ENCODE measurements at regions not wholly inside any gene's neighbourhood (a gene's known extent, or its start where the extent isn't known, plus 50 kb on each side); places are given as distances from the start of the nearest gene placed in this dataset.

DNA sequence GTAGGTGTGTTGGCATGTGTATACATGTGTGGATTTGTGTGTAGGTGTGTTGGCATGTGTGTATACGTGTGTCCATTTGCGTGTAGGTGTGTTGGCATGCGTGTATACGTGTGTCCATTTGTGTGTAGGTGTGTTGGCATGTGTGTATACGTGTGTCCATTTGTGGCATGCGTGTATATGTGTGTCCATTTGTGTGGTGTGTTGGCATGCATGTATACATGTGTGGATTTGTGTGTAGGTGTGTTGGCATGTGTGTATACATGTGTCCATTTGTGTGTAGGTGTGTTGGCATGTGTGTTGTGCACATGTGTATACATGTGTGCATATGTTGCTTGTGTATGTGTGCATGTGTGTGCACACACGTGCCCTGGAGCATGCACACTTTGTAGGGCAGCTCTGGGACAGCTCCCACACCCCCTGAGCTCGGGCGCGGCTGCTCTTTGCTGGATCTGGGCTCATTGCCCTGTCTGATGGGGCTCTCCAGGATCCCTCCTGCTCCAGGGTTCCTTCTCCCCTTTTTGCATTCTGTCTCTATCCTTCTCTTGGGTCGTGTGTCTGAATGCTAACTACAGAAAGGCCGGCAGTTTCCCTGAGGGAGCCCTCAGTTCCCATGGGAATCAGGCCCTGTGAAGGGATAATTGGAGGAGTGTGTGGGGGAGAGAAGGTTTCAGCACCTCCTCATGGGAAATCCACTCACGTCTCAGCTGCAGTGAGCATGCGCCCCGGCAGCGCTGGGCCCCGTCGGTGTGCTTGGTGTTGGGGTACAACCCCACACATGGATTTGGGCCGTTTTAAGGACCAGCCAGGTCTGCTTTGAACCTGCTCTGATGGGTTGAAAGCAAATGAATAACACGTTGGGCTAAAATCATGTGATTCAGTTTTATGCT lies 102.0 kb downstream of the ERMARD start (continued):
- TF ChIP-seq CTBP2 (IDR thresholded peaks at IDR 0.05; ENCODE audit: borderline replicate concordance, insufficient read depth, insufficient read length, low read length), result no peak
- TF ChIP-seq, protein P1, sequence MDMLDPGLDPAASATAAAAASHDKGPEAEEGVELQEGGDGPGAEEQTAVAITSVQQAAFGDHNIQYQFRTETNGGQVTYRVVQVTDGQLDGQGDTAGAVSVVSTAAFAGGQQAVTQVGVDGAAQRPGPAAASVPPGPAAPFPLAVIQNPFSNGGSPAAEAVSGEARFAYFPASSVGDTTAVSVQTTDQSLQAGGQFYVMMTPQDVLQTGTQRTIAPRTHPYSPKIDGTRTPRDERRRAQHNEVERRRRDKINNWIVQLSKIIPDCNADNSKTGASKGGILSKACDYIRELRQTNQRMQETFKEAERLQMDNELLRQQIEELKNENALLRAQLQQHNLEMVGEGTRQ (IDR thresholded peaks at IDR 0.05; ENCODE audit: low read length), result no peak
- TF ChIP-seq SIRT6 (IDR thresholded peaks at IDR 0.05; ENCODE audit: low read length), result no peak
- TF ChIP-seq EGR1 (IDR thresholded peaks at IDR 0.05; ENCODE audit: borderline replicate concordance, low read depth, low read length), result no peak
- TF ChIP-seq NANOG (IDR thresholded peaks at IDR 0.05; ENCODE audit: insufficient read depth, low read depth, low read length, poor library complexity, severe bottlenecking), result no peak
- TF ChIP-seq CBX5 (IDR thresholded peaks at IDR 0.05; ENCODE audit: low read depth, low read length), result no peak

All from H1 (cell line).